GM21360 (cell line): ENCODE measurements at regions not wholly inside any gene's neighbourhood (a gene's known extent, or its start where the extent isn't known, plus 50 kb on each side); places are given as distances from the start of the nearest gene placed in this dataset.
"Not testable (repeated sequence)": the region's sequence is repeated elsewhere in the genome, so short reads cannot be mapped to it uniquely, and the experiment has no call there.

Experiments
- ATAC-seq: cut with Tn5 transposase; IDR thresholded peaks from one replicate; pipeline ENCODE4 v1.9.1; 2021; ENCODE audit warnings: mild to moderate bottlenecking, moderate library complexity; ENCODE audit not compliant: unreplicated experiment

DNA sequence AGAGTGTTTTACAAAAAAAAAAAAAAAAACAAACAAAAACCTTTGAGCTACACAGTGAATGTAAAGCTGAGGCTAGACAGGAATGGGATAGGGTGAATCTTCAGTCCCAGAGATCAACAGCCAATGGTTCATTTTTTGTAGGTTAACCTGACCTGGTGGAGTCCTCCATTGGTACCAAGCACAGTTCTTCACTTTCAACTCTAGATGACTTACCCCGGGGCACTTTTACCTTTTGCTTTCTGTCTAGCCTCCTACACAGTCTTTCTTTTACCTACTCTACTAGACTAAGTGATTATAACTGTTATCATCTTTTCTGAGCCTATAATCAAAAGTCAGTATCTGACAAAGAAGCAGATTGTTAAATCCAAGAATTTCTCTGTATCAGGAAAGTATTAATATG, 50.9 kb downstream of the ANXA2R start:
- ATAC-seq: no peak

DNA sequence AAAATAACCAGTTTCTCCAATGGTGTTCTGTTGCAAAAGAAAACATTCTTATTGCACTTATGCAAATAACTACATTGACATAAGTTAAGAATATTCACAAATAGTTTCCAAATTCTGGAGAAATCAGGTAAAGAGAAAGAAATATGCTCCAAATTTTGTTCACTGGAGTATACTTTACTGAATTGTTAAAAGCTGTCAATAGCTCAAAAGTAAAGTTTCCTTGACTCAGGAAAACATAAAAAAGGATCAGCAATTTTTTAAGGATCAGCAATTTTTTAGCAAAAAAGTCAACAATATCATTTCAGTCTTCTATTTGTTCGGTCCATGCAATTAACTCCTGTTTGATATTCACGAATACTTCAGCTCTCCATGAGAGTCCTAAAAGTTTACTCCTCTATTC, 51.6 kb downstream of the ANXA2R start:
- ATAC-seq: no peak

DNA sequence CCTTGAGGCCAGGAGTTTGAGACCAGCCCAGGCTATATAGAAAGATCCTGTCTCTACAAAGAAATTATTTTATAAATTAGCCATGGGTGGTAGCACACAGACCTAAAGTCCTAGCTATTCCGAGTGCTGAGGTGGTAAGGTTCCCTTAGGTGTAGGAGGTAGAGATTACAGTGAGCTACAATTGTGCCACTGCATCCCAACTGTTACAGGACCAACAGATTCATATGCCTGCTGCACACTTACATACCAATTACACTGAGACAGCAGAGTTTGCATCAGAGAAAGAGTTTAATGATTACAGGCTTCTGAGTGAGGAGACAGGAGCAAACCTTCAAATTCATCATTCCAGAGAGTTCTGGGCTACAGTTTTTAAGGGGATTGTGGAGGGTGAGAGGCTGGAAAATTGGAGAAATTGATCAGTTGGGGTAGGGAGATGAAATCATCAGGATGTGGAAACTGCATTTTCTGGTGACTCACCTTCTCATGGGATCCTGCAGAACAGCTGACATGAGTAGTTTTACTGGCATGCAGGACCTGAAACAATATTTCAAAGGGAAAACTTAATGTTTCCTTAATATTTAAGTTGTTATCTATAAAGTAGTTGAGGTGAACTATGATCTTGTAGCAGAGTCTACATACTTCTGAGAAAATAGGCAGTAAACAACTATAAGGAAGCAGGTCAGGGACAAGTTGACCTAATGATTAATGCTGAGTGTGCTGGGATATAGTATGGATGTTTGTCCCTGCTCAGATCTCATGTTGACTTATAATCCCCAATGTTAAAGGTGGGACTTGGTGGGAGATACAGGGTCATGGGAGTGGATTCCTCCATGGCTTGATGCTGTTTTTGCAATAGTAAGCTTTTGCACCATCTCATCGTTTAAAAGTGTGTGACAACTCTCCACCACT, 54.7 kb downstream of the ANXA2R start:
- ATAC-seq: no peak

DNA sequence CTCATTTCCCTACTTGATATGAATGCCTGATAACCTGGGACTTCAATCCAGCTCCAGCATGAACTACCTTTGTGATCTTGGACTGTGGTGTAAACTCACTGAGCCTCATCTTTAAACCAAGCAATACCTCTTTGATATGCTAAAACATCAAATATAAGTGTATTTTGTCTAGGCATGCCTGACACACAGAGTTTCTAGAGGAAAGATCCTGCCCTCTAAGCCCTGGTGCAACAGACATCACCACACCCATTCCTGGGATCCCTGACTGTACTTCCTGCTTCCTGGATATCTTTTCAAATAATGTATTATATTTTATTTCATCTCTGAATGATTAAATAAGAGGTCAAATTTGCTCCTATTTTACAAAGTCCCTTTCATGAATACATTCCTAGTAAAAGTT, 55.8 kb downstream of the ANXA2R start:
- no peak for ATAC-seq

DNA sequence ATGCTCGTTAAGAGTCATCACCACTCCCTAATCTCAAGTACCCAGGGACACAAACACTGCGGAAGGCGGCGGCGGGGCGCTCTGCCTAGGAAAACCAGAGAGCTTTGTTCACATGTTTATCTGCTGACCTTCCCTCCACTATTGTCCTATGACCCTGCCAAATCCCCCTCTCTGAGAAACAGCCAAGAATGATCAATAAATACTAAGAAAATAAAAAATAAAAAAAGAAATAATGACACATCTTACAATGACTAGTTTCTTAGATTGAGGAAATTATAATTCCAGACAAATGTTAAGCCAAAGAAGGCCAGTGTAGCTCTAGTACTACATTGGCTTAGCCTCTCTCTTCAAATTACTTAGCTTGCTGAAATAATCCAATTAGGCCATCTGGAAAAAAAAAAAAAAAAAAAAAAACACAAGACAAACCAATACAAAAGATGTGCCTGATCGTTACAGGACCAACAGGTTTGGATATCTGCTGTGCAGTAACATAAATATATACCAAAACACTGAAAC, 58.0 kb downstream of the ANXA2R start:
- ATAC-seq: no peak

DNA sequence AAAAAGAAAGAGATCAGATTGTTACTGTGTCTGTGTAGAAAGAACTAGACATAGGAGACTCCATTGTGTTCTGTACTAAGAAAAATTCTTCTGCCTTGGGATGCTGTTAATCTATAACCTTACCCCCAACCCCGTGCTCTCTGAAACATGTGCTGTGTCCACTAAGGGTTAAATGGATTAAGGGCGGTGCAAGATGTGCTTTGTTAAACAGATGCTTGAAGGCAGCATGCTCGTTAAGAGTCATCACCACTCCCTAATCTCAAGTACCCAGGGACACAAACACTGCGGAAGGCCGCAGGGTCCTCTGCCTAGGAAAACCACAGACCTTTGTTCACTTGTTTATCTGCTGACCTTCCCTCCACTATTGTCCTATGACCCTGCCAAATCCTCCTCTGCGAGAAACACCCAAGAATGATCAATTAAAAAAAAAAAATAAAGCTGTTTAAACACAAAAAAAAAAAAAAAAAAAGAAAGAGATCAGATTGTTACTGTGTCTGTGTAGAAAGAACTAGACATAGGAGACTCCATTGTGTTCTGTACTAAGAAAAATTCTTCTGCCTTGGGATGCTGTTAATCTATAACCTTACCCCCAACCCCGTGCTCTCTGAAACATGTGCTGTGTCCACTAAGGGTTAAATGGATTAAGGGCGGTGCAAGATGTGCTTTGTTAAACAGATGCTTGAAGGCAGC, 58.6 kb downstream of the ANXA2R start:
- ATAC-seq: not testable (repeated sequence)

DNA sequence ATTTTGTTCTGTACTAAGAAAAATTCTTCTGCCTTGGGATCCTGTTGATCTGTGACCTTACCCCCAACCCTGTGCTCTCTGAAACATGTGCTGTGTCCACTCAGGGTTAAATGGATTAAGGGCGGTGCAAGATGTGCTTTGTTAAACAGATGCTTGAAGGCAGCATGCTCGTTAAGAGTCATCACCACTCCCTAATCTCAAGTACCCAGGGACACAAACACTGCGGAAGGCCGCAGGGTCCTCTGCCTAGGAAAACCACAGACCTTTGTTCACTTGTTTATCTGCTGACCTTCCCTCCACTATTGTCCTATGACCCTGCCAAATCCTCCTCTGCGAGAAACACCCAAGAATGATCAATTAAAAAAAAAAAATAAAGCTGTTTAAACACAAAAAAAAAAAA, 59.1 kb downstream of the ANXA2R start:
- ATAC-seq: not testable (repeated sequence)

DNA sequence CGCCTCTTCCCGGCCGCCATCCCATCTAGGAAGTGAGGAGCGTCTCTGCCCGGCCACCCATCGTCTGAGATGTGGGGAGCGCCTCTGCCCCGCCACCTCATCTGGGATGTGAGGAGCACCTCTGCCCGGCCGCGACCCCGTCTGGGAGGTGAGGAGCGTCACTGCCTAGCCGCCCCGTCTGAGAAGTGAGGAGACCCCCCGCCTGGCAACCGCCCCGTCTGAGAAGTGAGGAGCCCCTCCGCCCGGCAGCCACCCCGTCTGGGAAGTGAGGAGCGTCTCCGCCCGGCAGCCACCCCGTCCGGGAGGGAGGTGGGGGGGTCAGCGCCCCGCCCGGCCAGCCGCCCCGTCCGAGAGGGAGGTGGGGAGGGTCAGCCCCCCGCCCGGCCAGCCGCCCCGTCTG, 59.7 kb downstream of the ANXA2R start:
- not testable (repeated sequence) for ATAC-seq

DNA sequence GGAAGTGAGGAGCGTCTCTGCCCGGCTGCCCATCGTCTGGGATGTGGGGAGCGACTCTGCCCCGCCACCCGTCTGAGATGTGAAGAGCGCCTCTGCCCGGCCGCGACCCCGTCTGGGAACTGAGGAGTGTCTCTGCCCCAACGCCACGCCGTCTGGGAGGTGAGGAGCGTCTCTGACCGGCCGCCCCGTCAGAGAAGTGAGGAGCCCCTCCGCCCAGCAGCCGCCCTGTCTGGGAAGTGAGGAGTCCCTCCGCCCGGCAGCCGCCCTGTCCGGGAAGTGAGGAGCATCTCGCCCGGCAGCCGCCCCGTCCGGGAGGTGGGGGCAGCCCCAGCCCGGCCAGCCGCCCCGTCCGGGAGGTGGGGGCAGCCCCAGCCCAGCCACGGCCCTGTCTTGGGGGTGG, 60.9 kb downstream of the ANXA2R start:
- ATAC-seq: not testable (repeated sequence)

DNA sequence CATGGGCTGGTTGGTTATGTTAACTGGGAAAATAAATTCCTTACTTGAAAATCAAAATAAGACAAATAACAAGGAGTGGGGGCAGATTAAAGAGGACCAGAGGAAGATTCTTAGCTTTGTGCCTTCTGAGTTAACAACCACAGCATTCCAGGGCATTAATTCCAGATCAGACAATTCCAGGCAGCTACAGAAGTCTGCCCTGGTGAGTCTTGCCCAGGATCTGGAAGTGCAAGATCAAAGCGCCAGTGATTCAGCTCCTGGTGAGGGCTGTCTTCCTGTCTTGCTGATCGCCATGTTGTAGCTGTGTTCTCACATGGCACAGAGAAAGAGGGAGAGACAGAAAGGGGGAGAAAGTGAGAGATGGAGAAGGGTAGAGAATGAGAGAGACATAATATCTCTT, 65.6 kb downstream of the ANXA2R start:
- ATAC-seq: no peak

DNA sequence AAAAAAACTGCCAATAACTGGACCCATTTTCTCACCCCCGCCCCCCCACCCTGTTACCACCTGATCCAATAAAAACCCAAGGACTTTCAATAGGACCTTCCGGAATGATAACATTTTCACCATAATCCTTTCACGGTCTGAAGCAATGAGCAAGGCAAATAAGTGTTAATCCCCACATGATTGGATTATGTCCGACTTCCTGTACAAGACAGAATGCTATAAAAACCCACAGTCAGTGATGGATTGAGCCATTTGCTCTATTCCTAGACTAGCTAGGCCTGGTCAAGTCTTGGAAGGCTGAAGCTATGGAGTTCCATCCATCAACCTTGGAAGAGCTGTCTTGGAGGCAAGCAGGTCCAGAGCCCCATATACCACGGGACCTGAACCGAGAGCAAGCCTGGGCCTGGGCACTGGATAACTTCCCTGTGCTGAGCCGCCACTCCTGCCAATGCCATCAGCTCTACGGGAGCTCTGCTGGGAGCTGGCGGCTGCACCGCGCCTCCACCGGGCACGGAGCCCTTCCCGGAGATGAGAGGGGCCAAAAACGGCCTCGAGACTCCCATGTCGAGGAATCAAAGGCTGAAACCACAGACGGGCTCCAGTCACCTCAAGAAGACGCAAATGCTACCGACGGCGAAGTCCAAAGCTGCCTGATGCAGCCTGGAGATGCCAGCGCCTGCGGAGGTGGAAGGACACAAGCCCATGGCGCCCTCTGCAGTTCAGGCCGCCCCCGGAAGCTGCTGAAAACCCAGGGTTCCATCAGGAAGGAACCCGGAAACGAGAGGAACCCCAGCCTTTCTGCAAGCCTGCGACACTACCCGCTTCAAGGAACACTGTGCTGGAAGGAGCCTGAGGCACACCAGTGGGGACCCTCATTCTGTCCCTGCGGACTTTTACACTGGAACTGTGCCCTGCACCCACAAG, 69.2 kb downstream of the ANXA2R start:
- no peak for ATAC-seq

DNA sequence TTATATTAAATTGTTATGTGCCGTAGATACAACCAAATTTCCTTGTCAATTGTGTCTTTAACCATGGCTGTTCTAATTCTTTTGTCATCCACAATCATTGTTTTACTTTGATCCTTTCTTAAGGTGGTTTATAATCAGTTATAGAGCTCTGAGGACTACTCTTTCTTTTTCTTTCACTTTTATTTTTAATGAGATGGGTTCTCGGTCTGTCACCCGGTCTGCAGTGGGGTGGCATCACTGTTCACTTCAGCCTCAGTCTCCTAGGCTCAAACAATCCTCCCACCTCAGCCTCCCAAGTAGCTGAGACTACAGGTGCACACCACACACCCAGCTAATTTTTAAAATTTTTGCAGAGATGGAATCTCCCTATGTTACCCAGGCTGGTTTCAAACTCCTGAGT, 74.2 kb downstream of the ANXA2R start:
- no peak for ATAC-seq

DNA sequence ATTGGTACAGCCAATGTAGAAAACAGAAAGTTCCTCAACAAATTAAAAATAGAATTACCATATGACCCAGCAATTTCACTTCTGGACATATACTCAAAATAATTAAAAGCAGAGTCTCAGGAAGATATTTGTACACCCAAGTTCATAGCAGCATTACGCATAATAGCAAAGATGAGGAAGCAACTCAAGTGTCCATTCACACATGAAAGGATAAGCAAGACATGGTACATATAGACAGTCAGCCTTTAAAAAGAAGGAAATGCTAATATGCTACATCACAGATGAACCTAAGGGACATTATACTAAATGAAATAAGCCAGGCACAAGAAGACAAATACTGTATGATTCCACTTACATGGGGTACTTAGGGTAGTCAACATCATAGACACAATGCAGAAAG, 76.7 kb downstream of the ANXA2R start:
- ATAC-seq: no peak

DNA sequence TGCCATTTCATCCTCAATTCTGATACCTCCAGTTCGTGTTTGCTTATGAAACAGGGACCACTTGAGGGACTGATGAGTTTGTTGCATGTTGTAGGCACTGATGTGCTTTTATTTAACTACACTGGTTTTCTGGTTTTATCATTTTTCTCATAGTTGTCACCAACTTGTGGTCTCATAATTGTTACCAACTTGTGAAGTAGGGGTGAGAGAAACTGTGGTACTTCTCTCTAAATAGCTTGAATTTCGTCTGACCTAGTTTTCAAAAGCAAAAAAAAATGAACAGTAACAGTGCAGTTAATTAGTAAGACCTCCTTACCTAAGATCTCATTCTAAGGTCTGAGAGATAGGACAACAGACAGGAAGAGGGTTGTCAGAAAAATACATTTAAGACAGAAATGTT, 78.0 kb downstream of the ANXA2R start:
- ATAC-seq: no peak

DNA sequence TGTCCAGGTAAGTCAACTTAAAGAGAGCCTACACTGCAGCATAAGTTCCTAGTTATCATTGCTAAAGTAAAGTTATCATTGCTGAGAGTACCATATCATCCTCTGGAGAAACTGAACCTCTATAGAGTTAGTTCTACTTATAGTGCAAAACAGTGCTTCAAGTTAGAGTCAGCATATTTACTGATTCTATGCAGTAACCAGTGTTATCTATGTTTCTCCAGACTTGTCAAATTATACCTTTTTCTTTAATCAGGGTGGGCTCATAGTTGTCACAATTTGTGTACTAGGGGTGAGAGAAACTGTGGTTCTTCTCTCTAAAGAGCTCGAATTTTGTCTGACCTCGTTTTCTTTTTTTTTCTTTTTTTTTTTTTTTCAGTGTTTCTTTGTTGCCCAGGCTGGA, 79.6 kb downstream of the ANXA2R start:
- no peak for ATAC-seq

DNA sequence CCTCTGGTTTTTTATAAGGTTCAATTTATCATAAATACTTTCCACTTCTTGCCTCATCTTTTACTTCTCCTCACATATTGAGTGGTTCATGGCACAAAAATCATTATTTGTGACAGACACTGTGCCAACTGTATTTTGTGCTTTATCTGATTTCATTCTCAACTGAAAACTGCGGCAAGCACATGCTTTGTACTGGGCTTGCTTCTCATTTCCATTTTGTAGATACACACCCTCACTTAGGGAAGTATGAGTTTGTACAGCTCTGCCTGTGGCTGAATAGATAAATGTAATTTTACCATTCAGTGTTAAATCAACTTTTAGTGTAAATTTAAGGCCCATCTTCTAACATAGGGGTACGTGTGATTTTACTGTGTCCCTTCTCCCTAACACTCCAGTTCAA, 83.6 kb downstream of the ANXA2R start:
- ATAC-seq: no peak

DNA sequence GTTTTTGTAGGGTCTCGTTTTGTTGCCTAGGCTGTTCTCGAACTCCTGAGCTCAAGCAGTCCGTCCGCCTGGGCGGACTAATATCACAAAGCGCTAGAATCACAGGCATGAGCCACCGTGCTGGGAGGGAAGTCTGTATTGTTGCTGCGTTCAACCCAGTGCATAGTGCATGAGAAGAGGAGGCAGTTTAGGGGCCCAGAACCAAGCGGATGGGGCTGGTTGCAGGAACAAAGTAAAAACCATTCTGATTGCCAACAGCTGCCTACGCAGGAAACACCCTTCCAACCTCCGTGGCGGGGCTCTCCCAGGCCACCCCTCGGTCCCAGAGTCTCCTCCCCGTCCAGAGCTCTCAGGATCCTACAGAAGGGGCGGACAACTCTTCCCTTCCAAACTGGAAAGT, 87.1 kb downstream of the ANXA2R start:
- no peak for ATAC-seq

DNA sequence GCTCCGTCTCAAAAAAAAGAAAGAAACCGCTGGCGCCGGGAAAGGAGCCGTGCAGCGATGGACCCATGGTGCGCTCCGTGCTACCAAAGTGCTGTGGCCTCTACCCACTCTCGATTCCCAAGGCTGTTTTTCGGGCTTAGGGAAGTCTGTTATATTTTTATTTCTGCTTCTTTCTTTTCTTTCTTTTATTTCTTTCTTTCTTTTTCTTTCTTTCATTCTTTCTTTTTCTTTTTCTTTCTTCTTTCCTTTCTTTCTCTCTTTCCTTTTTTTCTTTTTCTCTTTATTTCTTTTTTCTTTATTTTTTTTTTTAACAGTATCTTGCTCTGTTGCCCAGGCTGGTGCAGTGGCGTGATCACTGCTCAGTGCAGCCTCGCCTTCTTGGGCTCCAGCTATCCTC, 87.5 kb downstream of the ANXA2R start:
- ATAC-seq: no peak

DNA sequence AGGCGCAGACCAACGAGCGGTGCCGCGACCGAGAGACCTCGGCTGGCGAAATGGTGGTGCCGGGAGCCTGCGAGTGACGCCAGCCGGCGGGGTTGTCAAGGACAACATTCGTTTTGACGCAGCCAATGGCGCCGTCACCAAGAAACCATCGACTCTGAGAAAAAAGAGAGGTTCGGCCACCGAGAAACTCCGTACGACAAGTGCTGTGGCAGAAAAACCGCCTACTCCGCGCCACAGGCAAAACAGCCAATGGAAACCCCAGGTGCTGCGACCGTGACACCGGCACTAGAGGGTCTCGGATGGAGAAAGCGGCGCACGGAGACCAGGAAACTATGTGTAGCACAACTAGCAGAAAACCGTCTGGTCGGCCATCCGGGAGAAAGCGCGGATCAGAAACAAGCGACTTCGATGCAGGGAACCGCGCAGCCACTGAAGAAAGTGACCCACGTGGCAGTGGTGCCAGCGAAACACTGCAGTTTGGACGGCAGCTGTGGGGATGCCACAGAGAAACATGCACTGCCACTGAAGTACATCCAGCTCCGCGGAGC, 88.8 kb downstream of the ANXA2R start:
- peak; percentile 39 for ATAC-seq

DNA sequence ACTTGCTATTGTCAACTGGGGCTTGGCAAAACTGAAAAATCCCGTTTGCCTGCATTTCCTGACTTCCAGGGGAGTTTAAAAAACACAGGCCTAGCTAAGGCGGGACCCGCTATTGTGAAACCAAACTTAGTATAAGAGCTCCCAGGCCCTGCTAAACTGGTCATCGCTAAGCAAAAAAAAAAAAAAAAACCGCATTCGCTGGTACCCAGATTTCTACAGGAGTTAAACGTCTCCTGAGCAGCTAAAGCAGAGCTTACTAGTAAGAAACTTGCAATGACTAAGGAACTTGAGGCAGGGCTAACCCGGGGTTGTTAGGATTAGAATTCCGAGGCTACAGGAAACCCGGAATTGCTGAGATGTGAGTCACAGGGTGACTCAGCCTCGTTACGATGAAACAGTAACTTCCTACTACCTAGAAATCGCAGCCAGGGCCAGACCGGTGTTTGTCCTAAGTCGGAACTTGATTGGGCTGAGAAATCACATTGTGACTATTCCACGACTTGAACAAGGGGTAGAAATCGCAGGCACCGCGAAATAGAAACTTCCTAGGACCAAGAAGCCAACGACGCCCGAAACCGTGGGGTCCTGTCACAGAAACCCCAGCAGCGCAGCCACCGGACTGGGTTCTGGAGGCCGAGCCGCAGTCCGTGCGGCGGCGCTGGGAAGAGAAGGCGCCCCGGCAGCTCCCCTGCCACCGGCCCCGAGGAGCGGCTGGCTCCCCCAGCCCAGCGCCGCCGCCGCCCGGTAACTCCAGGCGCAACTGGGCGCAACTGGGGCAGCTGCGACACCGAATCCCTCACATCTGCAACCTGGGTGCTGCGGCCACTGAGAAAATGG, 89.4 kb downstream of the ANXA2R start:
- ATAC-seq: peak; percentile 22
